Left cardiac atrium (tissue), 4 donors: ENCODE measurements at regions not wholly inside any gene's neighbourhood (a gene's known extent, or its start where the extent isn't known, plus 50 kb on each side); places are given as distances from the start of the nearest gene placed in this dataset.

ENCODE experiments used
- ATAC-seq, 2 donors: fragments of 200-7000 bp; cut with Tn5 transposase; one replicate each; pipeline ENCODE4 v1.9.1; 2020; ENCODE audit warnings: mild to moderate bottlenecking in 2 of 2, moderate library complexity in 2 of 2
- DNase-seq: peaks from one replicate; pipeline ENCODE4 v3.0.0-alpha.2; 2020
- intact Hi-C, 2 donors: fragments of 100-400 bp; cut with DNase I; formaldehyde crosslinking; loops; one replicate each; pipeline versions ENCODE4 v1.14.1 to v1.15.1; 2022 to 2023
- donor health status: DM: no; HTN: yes; CAD: no.
- donor health status: DM: no; HTN: yes; CAD: no; lungs with severe emphysema.
- donor health status: DM: yes; HTN: yes; CAD: no.
- donor health status: Dilated cardiomyopathy.

DNA sequence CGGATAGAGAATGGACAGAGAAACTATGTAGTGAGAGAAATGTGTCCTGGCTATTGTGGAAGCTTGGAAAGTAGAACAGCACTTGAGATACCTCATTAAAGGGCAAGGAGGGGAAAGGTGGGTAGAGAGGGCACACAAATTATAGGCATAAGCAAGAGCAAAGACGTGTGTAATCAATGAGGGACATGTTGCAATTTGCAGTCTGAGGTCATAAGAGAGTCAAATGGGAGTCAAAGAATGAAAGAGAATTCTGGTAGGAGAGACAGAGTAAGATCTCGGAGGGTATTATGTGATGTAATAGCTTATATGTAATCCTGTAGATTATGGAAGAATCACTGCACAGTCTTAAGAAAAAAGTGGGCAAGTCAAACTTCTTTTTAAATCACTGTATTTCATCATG, 312.0 kb upstream of the RGMB start:
- ATAC-seq = no peak
- no peak for DNase-seq
- intact Hi-C loops = no loop called here

DNA sequence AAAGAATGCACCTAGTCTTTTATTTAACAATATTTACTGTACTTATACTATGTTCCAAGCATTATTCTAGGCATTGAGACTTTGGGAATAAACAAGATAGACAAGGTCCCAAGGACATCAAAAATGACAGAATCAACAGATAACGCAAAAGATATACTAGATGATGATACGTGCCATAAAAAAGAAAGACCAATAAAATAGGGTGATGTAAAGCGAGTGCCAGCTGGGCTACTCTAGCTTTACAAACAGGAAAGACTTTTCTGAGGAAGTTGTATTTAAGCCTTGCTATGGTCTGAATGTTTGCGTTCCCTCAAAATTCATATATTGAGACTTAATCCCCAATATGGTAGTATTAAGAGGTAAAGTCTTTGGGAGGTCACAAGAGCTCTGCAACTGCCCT, 310.2 kb upstream of the RGMB start:
- no peak for DNase-seq
- intact Hi-C loops = no loop called here
- ATAC-seq = no peak

DNA sequence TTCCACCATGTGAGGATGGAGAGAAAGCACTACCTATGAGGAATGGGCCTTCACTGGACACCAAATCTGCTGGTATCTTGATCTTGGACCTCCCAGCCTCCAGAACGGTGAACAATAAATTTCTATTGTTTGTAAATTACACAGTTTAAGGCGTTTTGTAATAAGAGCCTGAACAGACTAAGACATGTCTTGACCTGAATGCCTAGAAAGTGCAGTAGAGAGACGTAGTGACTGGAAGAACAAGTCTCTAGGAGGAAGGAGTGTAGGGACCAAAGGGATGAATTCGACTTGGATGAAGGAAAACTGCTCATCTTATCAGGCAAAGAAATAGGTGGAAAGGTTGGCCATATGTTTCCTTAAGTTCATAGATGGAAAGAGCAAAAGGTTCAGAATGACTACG, 309.8 kb upstream of the RGMB start:
- intact Hi-C loops = no loop called here
- DNase-seq = no peak
- ATAC-seq = no peak

DNA sequence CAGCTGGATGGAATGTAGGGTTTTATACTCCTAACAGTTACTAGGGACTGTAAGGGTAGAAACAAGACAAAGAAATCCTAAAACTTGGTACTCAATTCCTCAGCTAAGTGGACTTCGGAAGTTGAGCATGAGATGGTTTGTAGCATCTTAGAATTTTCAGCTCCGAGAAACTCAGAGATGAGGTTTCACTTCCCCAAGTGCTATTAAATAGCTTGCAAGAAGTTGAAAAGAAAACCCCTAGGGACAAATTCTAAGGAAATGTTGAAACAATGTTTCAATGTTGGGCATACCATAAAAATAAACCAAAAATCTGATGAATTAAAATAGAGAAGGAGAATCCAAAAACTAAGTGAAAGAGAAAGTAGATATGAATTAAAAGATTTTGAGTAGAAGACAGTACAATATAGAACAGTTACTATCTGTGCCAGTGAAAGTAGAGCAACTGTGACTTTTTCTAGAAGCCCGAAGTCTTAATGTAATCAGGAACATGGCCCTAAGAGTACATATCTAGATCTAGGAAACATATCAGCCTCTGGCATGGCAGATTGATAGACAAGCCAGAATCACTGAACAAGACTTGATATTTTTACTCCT, 308.6 kb upstream of the RGMB start:
- DNase-seq (no peak), ATAC-seq (no peak)
- intact Hi-C loops = no loop called here

DNA sequence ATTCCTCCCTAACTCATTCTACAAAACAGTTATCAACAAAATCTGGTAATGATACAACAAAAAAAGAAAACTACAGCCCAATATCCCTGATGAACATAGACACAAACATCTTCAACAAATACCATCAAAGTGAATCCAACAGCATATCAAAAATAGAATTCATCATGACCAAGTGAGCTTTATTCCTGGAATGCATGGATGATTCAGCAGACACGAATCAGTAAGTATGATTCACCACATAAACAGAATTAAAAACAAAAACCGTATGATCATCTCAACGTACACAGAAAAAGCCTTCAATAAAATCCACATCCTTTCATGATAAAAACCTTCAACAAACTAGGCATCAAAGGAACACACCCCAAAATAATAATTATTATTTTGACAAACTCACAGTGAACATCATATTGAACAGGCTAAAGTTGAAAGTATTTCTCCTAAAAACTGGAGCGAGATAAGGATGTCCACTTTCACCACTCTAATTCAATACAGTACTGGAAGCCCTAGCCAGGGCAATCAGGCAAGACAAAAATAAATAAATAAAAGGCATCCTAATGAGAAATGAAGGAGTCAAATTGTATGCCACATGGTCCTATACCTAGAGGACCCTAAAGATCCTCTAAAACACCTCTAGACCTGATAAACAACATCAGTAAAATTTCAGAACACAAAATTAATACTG, 305.1 kb upstream of the RGMB start:
- intact Hi-C loops = no loop called here
- no peak for ATAC-seq
- no peak for DNase-seq

DNA sequence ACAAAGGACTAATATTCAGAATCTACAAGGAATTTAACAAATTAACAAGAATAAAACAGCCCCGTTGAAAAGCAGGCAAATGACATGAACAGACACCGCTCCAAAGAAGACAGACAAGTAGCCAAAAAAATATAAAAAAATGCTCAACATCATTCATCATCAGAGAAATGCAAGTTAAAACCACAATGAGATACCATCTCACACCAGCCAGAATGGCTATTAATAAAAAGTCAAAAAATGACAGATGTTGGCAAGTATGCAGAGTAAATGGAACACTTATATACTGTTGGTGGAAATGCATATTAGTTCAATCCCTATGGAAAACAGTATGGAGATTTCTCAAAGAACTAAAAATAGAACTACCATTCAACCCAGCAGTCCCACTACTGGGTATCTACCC, 302.7 kb upstream of the RGMB start:
- ATAC-seq (no peak), DNase-seq (no peak)
- intact Hi-C loops = no loop called here

DNA sequence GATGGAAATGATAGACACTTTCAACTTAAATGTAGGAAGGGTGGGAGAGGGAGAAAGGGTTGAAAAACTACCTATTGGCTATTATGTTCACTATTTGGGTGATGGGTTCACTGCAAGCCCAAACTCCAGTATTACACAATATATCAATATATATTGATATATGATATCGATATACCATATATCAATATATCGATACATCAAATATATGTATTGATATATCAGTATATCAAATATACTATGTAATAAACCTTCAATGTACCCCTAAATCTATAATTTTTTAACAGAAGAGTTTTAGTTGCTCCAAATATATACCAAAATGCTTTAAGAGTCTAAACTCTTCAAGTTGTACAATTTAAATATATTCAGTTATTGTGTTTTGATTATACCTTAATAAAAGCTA, 302.0 kb upstream of the RGMB start:
- ATAC-seq (no peak), DNase-seq (no peak)
- intact Hi-C loops = no loop called here

DNA sequence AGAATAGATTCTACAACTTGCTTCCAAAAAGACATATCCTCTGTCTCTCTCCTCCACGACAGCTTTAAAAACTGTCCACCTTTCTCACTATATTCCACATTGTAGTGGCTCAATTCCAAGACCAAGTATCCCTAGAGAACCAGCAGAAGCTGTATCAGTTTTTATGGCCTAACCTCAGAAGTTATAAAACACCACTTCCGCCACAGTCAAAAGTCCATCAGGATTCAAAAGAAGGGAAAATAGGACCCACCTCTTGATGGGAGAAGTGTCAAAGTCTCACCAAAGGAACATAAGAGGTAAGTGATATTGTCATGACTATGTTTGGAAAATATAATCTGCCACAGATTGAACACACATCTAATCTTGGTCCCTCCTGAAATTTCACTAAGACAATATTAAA, 299.2 kb upstream of the RGMB start:
- no peak for DNase-seq
- intact Hi-C loops = no loop called here
- no peak for ATAC-seq

DNA sequence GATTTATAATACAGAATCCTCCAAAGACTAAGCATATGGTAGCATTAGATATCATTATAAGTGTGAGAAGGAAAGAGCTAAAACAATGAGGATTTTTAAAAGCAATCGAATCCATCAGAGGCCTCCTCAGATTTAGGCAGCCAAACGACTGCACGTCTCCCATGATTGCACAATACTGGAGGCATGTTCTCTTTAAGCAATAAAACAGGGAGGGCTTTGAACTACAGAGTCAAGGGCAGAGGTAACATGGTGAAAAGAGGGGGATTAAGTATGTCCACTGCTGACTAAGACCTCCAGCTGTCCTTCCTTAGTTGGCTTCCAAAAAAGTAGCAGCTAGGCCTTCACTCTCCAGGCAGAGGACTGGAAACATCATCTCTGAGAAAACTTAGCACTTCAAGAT, 298.7 kb upstream of the RGMB start:
- no peak for ATAC-seq
- intact Hi-C loops = no loop called here
- DNase-seq = no peak

DNA sequence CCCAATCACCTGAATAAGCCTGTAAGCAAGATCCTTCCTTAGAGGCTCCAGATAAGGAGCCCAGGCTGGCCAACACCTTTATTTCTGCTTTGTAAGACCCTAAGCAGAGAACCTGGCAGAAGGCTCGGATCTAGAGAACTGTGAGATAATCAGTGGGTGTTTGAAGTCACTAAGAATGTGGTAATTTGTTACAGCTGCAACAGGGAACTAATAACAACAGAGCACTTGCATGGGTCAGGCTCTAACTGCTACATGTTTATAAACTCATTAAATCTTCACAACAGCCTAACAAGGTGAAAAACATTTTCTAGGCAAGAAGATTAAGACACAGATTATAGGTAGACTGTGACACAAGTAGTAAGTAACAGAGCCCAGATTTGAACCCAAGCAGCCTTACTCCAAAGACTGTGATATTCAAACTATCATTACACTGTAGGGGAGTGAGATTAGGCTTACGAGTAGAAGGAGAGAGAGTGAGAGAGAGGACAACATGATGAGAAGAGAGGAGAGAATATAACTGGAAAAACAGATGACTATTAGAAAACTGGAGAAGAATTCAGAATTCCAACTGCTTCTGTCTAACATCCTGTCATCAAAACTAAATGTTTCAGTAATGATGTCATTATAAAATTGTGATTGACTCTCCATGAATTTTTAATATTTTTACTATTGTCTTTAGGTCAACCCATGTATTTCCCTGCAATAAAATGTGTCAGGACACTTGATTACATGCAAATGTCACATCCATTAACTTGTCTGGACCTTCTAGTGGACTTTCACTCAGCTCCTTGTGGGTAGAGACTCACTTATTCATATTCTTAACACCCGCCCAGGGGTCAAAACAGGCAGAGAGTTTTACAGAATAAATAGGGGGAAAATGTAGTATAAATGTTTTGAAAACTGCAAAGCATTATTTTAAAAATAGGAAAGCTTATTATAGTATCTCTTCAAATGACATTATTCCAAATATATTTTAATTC, 290.9 kb upstream of the RGMB start:
- DNase-seq = no peak
- intact Hi-C loops = no loop called here
- ATAC-seq = no peak

DNA sequence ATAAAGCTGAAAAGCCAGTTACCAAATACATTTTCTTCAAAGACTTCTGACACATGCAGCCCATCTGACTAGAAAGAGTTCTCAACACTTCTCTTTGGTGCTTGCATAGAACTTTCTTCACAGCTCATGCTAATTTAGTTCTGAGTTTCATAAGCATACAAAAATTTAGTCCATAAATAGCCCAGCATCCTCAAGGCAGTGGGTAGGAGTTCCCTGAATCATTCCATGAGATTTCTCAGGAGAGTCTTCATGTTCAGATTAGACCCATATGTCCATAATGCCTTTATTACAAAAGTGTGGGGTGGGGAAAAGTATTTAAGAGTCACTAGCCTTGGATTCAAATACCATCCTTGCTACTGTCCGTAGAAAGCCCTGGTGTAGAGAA, 290.2 kb upstream of the RGMB start:
- intact Hi-C loops = no loop called here
- ATAC-seq (no peak), DNase-seq (no peak)

DNA sequence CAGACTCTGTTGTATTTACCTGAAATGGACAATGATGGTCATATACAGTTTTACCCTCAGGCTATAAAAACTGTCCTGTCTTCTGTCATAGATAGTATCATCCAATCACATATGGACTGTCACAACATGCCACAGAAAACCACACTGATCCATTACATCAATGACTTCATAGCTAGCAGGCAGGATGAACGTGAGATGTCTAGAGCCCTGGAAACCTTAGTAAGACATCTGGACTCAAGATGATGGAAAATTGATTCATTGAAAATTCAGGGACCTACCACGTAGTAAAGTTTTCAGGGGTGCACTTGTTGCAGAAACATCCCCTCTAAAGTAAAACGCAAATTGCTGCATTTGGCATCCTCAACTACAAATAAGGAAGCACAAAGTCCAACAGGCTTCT, 284.4 kb upstream of the RGMB start:
- no peak for ATAC-seq
- DNase-seq = no peak
- intact Hi-C loops = no loop called here

DNA sequence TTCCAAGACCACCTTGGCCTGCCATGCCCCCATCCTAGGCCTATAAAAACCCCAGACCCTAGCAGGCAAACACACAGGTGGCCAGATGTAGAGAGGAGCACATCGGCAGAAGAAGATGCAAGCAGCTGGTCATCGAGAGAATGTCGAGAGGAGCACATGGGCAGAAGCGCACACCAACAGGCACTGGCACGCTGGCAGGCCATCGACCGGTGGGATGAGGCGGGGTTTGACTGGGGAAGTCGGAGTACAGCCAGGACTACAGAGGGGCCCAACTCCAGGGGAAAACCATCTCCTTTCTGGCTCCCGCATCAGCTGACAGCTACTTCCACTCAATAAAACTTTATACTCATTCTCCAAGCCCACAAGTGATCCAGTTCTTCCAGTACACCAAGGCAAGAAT, 283.1 kb upstream of the RGMB start:
- ATAC-seq = no peak
- intact Hi-C loops = no loop called here

DNA sequence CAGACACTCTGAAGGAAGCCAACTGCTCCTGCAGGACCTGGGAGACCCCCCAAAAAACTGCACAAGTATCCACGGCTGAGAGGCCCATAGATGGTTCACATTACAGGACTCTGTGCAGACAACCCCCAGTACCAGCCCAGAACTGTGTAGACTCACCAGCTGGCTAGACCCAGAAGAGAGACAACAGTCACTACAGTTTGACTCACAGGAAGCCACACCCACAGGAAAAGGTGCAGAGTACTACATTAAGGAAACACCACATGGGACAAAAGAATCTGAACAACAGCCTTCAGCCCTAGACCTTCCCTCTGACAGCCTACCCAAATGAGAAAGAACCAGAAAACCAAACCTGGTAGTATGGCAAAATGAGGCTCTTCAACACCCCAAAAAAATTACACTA, 281.2 kb upstream of the RGMB start:
- ATAC-seq = no peak
- intact Hi-C loops = no loop called here
- no peak for DNase-seq

More for the DNA sequence above, 283.1 kb upstream of the RGMB start:
- no peak for DNase-seq

DNA sequence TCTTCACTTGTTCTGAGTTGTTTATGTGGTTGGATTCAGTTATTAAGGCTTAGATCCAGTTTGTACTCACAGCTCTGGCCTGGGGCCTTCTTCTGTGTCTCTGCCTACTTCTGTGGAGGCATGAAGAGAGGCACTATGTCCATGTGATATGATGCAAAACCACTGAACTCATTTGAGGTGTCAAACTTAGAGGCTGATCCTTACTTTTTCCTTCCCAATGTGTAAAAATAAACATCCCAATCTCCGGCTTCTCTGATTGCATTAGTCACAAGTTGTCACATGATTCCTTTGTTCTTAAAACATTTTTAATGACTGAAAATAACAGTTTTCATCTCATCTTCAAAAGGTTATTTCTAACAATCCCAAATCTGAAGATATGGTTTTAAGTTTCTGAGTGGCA, 276.0 kb upstream of the RGMB start:
- ATAC-seq = no peak
- DNase-seq = no peak
- intact Hi-C loops = no loop called here

DNA sequence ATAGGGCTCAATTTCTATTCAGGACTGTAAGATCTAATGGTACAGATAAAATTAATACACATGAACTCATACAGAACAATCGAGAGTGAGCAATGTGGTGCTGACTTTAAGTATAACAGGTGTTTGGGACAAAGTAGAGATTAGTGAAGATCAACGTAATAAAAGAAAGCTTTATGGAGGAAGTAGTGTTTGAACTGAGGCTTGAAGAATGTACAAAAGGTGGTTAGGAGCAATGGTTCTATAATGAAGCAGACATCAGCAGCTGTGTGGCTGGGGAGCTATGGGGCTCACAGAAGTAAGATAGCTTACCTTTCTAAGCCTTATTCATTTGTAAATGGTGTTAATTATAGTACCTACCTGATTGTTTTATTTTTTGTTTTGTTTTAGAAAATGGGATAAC, 275.4 kb upstream of the RGMB start:
- ATAC-seq (no peak), DNase-seq (no peak)
- intact Hi-C loops = no loop called here

DNA sequence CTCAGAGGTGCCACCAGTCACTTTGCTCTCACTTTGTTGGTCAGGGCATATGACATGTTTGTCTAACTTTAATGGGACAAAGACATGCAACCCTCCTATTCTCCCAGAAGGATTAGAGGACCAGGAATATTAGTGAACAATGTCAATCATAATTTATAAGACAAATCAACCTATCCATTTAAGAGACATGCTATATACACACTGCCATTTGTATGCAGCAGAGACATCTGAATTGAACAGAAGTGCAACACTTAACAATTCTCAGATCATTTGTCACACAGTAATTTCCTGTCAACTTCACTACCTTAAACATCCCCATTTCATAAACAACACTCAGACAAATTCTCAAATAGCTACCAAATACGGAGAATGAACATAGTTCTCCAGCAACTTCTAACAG, 273.6 kb upstream of the RGMB start:
- intact Hi-C loops = no loop called here
- no peak for DNase-seq
- no peak for ATAC-seq

DNA sequence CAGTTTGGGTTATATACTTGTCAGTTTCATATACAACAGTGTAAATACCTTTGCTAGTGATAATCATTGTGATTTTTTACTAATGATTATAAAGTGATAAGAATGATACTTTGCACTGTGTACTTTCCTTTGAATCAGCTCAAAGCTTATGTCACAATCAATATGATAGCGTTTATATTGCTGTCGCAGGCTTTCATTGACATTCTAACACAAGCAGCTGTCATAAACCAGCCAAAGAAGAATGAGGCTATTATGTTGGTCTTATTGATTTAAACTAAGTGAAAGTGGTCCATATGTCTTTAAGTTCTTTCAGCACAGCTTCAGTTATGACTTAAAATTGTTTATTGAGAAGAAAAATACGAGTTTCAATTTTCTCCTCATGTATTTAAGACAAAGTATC, 272.7 kb upstream of the RGMB start:
- ATAC-seq (no peak), DNase-seq (no peak)
- intact Hi-C loops = no loop called here

DNA sequence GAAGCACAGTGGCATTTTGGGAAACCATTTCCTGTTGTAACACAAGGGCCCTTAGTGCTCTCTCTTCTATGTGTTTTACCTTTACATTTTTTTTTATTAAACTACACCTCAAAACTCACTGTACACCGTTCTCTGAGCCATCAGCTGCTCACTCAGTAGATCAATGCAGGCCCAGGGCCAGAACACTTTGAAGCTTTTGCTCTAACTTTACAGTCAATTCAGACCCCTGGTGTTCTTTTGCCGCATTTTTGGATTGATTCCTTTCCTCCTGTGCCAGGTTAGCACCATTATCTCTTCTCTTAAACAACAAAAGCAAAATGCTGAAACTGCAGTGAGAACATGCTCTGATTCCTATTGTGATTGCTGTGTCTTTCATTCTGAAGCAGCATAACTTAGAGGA, 269.8 kb upstream of the RGMB start:
- DNase-seq (no peak), ATAC-seq (no peak)
- intact Hi-C loops = no loop called here

DNA sequence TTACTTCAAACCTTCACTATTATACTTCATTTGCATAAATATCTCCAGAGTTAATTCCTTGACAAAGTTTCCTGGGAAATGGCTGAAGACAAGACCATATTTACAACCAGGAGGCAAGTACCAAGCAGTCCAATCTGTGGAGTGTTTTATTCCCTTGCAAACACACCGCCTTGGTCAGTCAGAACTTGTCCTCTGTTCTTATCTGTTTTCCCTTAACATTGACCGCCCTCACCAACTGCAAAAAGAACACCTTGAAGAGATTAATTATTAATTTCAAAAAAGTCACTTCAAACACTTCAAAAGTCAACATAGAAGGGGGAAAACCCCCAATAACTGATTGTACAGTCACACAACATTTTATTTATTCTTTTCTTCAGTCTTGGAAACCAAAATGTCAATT, 269.0 kb upstream of the RGMB start:
- ATAC-seq (no peak), DNase-seq (no peak)
- intact Hi-C loops = no loop called here
